ENCODE measurements at regions not wholly inside any gene's neighbourhood (a gene's known extent, or its start where the extent isn't known, plus 50 kb on each side); places are given as distances from the start of the nearest gene placed in this dataset.
"Not testable (repeated sequence)": the region's sequence is repeated elsewhere in the genome, so short reads cannot be mapped to it uniquely, and the experiment has no call there.

GRCh38 chr2:34785206-34785785 lies 1186.2 kb upstream of the FAM98A start:
- DNase-seq: no peak

GRCh38 chr2:34784701-34785100 lies 1185.6 kb upstream of the FAM98A start:
- DNase-seq: no peak

- DNase-seq: not testable (repeated sequence)
These were observed 1151.6 kb upstream of the FAM98A start for GRCh38 chr2:34750742-34751141.

- DNase-seq: no peak
These were observed 1148.5 kb upstream of the FAM98A start for GRCh38 chr2:34747643-34748042.

- no peak for DNase-seq
These were observed 1139.6 kb upstream of the FAM98A start for GRCh38 chr2:34738691-34739090.

GRCh38 chr2:34737146-34737545 lies 1138.0 kb upstream of the FAM98A start:
- DNase-seq: no peak

- no peak for DNase-seq
These were observed 1137.4 kb upstream of the FAM98A start for GRCh38 chr2:34736482-34736881.

GRCh38 chr2:34734662-34735061 lies 1135.6 kb upstream of the FAM98A start:
- no peak for DNase-seq

- DNase-seq: no peak
These were observed 1134.9 kb upstream of the FAM98A start for GRCh38 chr2:34734042-34734441.

GRCh38 chr2:34731292-34731691 lies 1132.2 kb upstream of the FAM98A start:
- DNase-seq: no peak

GRCh38 chr2:34729845-34730244 lies 1130.7 kb upstream of the FAM98A start:
- no peak for DNase-seq

- no peak for DNase-seq
These were observed 1125.0 kb upstream of the FAM98A start for GRCh38 chr2:34724107-34724506.

- DNase-seq: no peak
These were observed 1124.6 kb upstream of the FAM98A start for GRCh38 chr2:34723683-34724082.

- no peak for DNase-seq
These were observed 1120.1 kb upstream of the FAM98A start for GRCh38 chr2:34719206-34719605.

GRCh38 chr2:34705551-34706247 lies 1106.6 kb upstream of the FAM98A start:
- DNase-seq: no peak

GRCh38 chr2:34703292-34703691 lies 1104.2 kb upstream of the FAM98A start:
- no peak for DNase-seq

GRCh38 chr2:34702391-34702790 lies 1103.3 kb upstream of the FAM98A start:
- not testable (repeated sequence) for DNase-seq

GRCh38 chr2:34677591-34677990 lies 1078.5 kb upstream of the FAM98A start:
- DNase-seq: not testable (repeated sequence)

GRCh38 chr2:34677119-34677531 lies 1078.0 kb upstream of the FAM98A start:
- DNase-seq: not testable (repeated sequence)

GRCh38 chr2:34670482-34670881 lies 1071.4 kb upstream of the FAM98A start:
- no peak for DNase-seq

- DNase-seq: no peak
These were observed 1067.7 kb upstream of the FAM98A start for GRCh38 chr2:34666821-34667220.

- DNase-seq: no peak
These were observed 1065.2 kb upstream of the FAM98A start for GRCh38 chr2:34664266-34664665.

GRCh38 chr2:34663314-34663713 lies 1064.2 kb upstream of the FAM98A start:
- DNase-seq: no peak

GRCh38 chr2:34660741-34661140 lies 1061.6 kb upstream of the FAM98A start:
- DNase-seq: no peak

- DNase-seq: no peak
These were observed 1057.5 kb upstream of the FAM98A start for GRCh38 chr2:34656632-34657031.

All from NCI-H510A (cell line).